Right lobe of liver (tissue), 4 donors: ENCODE measurements at regions not wholly inside any gene's neighbourhood (a gene's known extent, or its start where the extent isn't known, plus 50 kb on each side); places are given as distances from the start of the nearest gene placed in this dataset.

ENCODE experiments used
- CTCF ChIP-seq, 4 donors: fragments of 200-600 bp in 3 of 4; fragments of 450-650 bp in 1 of 4; IDR thresholded peaks; one replicate each; pipeline versions ENCODE4 v1.5.1 to v1.8.0; 2016 to 2022; ENCODE audit warnings: antibody characterized with exemption in 4 of 4, mild to moderate bottlenecking in 2 of 4
- POLR2A ChIP-seq: fragments of 450-650 bp; IDR thresholded peaks from one replicate; pipeline ENCODE4 v1.6.1; 2017; ENCODE audit warnings: antibody characterized with exemption, mild to moderate bottlenecking
- donor health status: DM: no; HTN: no; CAD: no.
- donor health status: DM: no; HTN: no; CAD: no.
- donor health status: DM: no; HTN: yes; CAD: no.

DNA sequence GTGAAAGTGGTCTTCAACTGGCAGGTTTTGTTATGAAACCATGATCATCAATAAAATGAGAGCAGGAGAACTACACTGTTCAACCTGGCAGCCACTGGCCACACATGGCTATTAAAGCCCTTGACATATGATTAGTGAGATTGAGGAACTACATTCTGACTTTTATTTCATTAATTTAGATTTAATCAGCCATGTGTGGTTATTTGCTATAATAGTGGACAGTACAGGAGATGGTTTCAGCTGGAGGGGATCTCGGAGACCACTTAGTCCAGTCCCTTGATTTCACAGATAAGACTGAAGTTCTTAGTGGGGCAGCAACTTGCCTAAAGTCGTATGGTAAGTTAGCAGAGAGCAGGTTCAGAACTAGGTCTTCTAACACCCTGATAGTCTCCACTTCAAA lies 111.7 kb upstream of the BMPER start:
- TF ChIP-seq CTCF (IDR thresholded peaks at IDR 0.05) (no peak), POLR2A (no peak)
